T-helper 1 cell treated with Interleukin-12 subunit alpha and Interleukin-12 subunit beta and Interleukin-4 antibody, amounts not matched to agents 30 ng/mL and 1 ng/mL, for 36 hours (primary cell): ENCODE measurements at regions not wholly inside any gene's neighbourhood (a gene's known extent, or its start where the extent isn't known, plus 50 kb on each side); places are given as distances from the start of the nearest gene placed in this dataset.

Experiments
- intact Hi-C: fragments of 100-400 bp; cut with micrococcal nuclease; formaldehyde crosslinking; loops from one replicate; pipeline ENCODE4 v1.15.1; 2024

DNA sequence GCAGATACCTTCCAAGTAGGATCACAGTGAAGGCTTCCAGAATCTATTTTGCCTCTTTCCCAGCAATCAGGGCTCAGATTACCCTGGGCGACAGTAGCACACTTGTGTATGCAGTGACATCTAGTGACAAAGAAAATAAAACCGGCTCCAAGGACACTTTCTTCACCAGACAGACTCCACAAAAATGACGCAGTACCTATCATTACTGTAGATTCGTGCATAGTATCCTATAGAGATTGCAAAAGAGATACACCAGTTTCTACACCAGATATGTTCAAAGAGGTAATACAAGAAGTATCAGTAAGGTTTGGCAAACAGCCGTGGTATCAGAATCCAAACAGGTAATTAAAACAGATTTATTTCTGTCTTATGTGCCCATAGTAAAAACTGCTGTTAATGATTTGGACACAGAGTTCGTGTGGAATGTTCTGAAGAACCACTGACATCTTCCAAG lies 600.4 kb upstream of the JAG1 start:
- intact Hi-C loops = loop anchor here (10.0 kb wide), 2 partner anchors 719 to 809 kb away; no protein-coding TSS in a partner anchor

DNA sequence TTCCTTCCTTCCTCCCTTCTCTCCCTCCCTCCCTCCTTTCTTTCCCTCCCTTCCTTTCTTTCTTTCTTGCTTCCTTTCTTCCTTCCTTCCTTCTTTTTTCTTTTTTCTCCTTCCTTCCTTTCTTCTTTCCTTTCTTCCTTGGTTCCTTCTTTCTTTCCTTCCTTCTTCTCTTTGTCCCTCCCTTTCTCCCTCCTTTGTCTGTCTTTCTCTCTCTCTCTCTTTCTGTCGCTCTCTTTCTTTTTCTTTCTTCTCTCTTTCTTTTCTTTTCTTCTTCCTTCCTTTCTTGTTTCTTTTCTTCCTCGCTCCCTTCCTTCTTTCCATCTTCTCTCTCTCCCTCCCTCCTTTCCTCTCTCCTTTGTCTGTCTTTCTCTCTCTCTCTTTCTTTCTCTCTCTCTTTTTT lies 601.9 kb upstream of the JAG1 start:
- intact Hi-C loops = loop anchor here (10.0 kb wide), 2 partner anchors 721 to 811 kb away; no protein-coding TSS in a partner anchor

- intact Hi-C loops = loop anchor here (10.0 kb wide), 2 partner anchors 722 to 812 kb away; no protein-coding TSS in a partner anchor
Measured at GRCh38 chr20:11277170-11277569, 603.4 kb upstream of the JAG1 start.

DNA sequence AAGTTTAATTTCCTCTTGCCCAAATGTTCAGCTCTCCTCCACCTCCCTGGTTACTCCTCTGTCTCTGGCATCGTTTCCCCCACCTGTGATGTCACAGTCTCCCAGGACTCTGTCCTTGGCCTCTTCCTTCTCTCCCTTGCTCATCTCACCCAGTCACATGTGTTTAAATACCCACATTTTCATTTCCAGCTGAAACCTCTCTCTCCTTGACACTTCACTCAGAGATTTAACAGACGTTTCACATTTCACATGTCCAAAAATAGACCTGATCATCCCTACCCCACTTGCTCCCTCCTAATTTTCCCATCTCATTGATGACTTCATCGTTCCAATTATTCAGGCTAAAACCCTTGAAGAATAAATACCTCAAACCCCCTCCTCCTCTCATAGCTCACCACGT lies 604.1 kb upstream of the JAG1 start:
- intact Hi-C loops = loop anchor here (10.0 kb wide), 2 partner anchors 723 to 813 kb away; no protein-coding TSS in a partner anchor

- intact Hi-C loops = loop anchor here (10.0 kb wide), 2 partner anchors 724 to 814 kb away; no protein-coding TSS in a partner anchor
Measured at GRCh38 chr20:11278461-11278860, 604.7 kb upstream of the JAG1 start.

GRCh38 chr20:11281240-11281639 lies 607.4 kb upstream of the JAG1 start:
- intact Hi-C loops = no loop called here

DNA sequence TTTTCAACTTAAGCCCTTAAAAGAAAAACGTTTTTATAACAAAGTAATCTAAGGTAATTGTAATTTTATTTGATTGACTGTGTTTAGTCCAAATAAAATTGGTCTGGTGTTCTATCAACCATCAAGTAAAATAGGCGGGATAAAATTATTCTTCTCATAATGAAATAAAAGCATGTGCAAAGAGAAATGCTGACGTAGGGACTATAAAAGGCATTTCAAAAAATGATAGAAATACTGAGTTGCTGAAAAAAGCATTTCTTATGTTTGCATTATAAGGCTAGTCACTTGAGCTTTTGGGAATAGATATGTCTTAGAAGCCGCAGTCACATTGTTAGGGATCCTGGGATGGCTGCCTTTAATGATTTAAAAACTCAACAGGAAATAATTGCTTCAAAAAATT lies 608.0 kb upstream of the JAG1 start:
- intact Hi-C loops = no loop called here

DNA sequence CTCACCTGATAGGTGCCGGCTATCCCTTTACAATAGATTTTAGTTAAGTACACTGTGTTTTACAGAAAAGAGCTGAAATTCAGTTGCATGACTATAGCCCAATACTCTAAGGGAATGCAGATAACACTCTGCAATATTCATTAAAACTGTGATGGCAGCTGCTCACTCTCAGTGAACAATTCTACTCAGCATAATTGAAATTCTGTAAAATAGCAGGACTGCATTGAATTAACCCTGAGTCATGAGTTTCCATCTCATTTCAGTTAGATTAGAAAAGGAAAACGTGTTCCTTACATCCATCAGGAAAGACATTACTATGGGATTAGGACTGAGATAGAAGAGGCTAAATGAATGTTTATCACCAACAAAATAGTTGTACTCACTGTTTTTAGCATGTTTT lies 613.3 kb upstream of the JAG1 start:
- intact Hi-C loops = no loop called here

- intact Hi-C loops = no loop called here
Measured at GRCh38 chr20:11296221-11296620, 621.5 kb upstream of the BTBD3 start.

GRCh38 chr20:11296951-11297350 lies 620.7 kb upstream of the BTBD3 start:
- intact Hi-C loops = no loop called here

GRCh38 chr20:11301699-11302098 lies 616.0 kb upstream of the BTBD3 start:
- intact Hi-C loops = no loop called here

DNA sequence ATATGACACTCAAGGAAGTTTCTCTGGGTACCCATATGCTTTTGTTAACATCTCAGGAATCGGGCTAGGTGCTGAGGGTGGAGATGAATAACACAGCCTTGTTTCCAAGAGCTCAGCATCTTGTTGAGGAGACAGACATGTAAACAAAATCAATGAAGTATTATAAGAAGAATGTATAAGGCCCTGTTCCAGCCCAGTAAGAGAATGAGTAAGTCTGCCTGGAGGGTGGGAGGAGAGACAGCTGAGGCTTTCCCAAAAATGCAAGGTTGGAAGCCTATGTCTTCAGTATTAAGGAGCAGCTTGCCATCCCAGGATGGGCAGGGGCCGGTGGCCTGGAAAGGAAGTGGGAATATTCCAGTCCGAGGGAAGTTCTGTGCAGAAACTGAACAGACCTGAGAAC lies 615.3 kb upstream of the BTBD3 start:
- intact Hi-C loops = no loop called here

DNA sequence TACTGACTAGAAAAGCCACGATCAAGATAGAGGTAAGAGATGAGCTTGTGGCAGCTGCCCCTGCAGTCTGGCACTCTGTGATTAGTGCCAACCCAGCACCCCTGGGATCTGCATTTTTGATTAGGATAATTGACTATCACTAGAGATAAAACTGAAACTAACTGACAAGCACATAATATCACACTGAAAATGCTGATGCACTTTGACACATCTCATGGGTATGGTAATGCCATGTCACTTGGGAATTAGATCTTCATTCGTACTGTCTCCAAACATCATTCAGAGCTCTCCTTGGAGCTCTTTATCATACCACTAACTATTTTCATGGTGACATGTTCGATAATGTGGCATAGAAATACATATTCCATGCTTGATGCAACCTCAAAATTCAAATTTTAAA lies 612.9 kb upstream of the BTBD3 start:
- intact Hi-C loops = no loop called here

DNA sequence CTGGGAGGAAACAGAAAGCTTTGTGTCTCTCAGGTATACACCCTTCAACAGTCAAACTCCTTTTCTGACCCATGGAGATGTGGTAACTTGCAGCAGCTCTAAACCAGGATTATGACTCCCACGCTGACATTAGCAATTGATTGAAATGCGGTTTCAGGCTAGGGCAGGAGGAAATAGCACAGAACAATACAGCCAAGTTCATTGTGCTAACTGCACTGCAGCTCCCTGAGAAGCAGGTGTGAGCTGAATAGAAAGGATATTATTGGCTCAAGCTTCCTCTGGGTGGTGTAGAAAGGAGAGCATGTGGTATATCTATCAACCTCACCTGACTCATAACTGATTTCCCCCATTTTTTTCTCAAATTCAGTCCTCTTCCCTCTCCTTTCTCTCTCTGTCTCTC lies 612.3 kb upstream of the BTBD3 start:
- intact Hi-C loops = no loop called here

- intact Hi-C loops = no loop called here
Measured at GRCh38 chr20:11311659-11312224, 606.0 kb upstream of the BTBD3 start.

- intact Hi-C loops = no loop called here
Measured at GRCh38 chr20:11315525-11315924, 602.2 kb upstream of the BTBD3 start.

- intact Hi-C loops = no loop called here
Measured at GRCh38 chr20:11316244-11316643, 601.4 kb upstream of the BTBD3 start.

DNA sequence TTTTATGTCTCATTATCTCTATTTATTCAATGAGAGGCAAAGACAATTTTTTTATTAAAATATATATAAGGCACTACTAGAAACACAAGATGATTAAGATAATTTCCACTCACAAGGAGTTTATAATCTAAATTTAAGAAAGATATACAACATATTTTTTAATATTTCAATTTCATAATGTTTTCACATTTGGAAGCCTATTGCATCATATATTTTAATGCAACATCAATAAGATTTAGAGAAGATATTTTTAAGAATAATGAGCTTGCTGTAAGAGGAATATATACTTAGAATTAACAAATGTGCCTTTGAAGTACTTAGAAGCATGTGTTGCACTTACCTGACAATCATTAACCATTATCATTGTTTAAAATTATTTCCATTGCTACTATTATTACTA lies 597.7 kb upstream of the BTBD3 start:
- intact Hi-C loops = no loop called here

DNA sequence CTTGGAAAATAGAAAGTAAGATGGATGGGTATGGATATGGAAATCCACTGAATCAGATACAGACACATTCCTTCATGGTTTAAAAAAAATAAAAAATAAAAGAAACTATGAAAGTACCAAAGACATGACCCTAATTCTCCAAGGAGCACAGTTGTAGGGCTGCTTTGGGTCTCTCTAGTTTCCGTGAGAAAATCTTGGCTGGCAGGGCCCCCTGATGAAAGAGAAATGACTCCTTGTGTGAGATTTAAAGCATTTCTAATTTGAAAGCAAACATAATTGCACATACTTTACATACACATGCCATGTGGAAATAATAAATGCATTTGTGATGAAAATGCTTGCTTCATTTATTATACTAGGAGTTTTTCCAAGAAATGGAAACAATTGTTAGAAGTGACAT lies 593.9 kb upstream of the BTBD3 start:
- intact Hi-C loops = no loop called here

DNA sequence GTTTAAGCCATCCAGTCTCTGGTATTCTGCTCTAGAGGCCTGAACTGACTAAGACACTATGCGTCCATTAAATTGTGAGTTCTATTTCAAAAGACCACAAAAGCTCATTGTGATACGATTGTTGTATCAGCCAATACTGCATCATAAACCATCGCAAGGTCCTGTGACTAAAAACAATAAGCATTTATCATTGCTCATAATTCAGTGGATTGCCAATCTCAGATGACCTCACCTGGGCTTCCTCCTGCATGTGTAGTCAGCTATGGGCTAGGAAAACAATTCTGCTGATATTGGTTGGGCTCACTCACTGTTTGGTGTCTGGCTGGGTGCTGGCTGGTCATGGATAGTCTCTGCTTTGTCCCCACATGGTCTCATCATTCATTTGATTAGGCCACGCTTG lies 592.7 kb upstream of the BTBD3 start:
- intact Hi-C loops = no loop called here

GRCh38 chr20:11328839-11329238 lies 588.9 kb upstream of the BTBD3 start:
- intact Hi-C loops = no loop called here

DNA sequence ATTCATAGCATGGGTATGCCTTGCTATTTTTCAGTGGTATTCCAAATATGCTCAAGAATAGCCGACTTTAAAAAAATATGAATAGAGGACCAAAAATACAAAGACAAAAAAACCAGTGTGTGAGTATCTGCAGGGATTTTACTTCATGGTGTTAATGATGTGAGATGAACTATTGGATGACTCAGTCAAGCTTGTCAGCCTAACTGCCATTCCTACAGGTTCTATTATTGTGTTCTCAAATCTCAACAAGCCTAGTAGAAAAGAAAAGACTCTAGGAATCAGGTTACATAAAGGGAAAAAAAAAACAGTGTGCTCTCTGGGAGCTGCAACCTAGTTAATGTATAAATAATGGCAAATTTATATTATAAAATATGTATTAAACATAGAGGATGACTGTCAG lies 588.4 kb upstream of the BTBD3 start:
- intact Hi-C loops = no loop called here

GRCh38 chr20:11331096-11331495 lies 586.6 kb upstream of the BTBD3 start:
- intact Hi-C loops = no loop called here

- intact Hi-C loops = no loop called here
Measured at GRCh38 chr20:11332381-11332780, 585.3 kb upstream of the BTBD3 start.
